ENCODE measurements at regions not wholly inside any gene's neighbourhood (a gene's known extent, or its start where the extent isn't known, plus 50 kb on each side); places are given as distances from the start of the nearest gene placed in this dataset.

DNA sequence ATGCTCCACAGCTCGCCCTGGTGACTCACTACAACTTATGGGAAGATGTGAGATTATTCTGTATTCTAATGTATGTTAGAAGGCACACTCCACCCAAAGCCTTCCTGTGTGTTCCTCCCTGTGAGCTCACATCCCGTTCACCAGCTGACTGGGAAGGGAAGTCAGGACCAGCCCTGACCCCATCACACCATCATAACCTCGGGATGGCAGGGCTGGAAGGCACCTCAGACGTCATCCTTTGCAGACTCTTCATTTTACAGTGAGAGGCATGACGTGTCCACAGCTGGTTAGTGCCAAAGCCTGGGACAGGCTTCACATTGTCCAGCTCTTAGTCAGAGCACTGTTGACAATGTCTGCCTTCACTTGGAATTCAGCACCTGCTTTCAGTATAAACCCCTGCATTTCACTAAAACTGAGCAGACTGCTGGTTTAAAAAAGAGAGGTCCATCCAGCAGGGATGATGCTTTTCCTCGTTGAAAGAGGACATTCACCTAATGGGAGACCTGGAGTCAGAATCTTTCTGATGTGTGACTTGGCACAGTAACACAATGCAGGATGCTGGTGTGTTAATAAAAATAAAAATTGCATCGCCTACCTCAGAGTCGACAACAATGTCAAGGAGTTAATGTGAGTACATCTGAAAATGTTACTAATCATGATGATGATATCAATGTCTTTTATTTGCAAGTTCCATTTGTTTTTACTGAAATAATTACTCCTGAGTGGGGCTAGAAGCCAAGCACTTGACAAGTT is 418.0 kb upstream of the TNP1 start (continued):
- TF ChIP-seq, protein P1, sequence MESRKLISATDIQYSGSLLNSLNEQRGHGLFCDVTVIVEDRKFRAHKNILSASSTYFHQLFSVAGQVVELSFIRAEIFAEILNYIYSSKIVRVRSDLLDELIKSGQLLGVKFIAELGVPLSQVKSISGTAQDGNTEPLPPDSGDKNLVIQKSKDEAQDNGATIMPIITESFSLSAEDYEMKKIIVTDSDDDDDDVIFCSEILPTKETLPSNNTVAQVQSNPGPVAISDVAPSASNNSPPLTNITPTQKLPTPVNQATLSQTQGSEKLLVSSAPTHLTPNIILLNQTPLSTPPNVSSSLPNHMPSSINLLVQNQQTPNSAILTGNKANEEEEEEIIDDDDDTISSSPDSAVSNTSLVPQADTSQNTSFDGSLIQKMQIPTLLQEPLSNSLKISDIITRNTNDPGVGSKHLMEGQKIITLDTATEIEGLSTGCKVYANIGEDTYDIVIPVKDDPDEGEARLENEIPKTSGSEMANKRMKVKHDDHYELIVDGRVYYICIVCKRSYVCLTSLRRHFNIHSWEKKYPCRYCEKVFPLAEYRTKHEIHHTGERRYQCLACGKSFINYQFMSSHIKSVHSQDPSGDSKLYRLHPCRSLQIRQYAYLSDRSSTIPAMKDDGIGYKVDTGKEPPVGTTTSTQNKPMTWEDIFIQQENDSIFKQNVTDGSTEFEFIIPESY (IDR thresholded peaks at IDR 0.05): no peak
- TF ChIP-seq EGR1 (IDR thresholded peaks at IDR 0.05; ENCODE audit: borderline replicate concordance in 1 of 2, low read depth in 2 of 2, low read length in 2 of 2) (no peak), WRNIP1 (IDR thresholded peaks at IDR 0.05; ENCODE audit: borderline replicate concordance, low read depth, low read length) (no peak), CBX3 (IDR thresholded peaks at IDR 0.05; ENCODE audit: borderline replicate concordance, low read depth) (no peak)

GRCh38 chr2:217276433-217276832 is 416.6 kb upstream of the TNP1 start:
- no peaks in the 10 kb centered on the region; a peak in 1 of 4 replicates for H3K27me3 ChIP-seq (replicated peaks in 1 of 2; ENCODE audit: control insufficient read depth in 2 of 2, insufficient read depth in 2 of 2, low read length in 1 of 2)
- no TSS peak for BruUV-seq (replicated peaks)
- no peak for DNase-seq (ENCODE audit: low read depth, low spot score)
- WGBS (ENCODE audit: insufficient coverage, insufficient replicate concordance, low lambda C conversion rate, missing lambda C conversion rate): 42% methylated on average over 4 of the region's 4 CpGs
- intact Hi-C loops (cut with micrococcal nuclease; ENCODE audit: unreplicated experiment) (no loop called here), in situ Hi-C loops (cut with MboI) (no loop called here)
- RAD21 ChIA-PET (ENCODE audit: unreplicated experiment): no interaction called here
- no peak overlapping the region for H2AFZ ChIP-seq (ENCODE audit: control insufficient read depth, low read depth, low read length)
- no peaks in the 10 kb centered on the region; the same call in 2 of the 3 replicates for H3K9me3 ChIP-seq (replicated peaks; ENCODE audit: control insufficient read depth, insufficient read depth, low read length)
- no peaks in the 10 kb centered on the region for H4K20me1 ChIP-seq (ENCODE audit: control insufficient read depth, insufficient read depth)
- POLR2A ChIA-PET: no interaction called here
- FAIRE-seq: no peak
- no peaks in the 10 kb centered on the region for H3K36me3 ChIP-seq (ENCODE audit: control insufficient read depth in 2 of 2, insufficient read depth in 2 of 2, low read length in 1 of 2)
- CTCF ChIA-PET: no interaction called here
- H3K4me1 ChIP-seq (ENCODE audit: control insufficient read depth, insufficient read depth, low read length): no peaks in the 10 kb centered on the region
- H3K9ac ChIP-seq (ENCODE audit: control insufficient read depth, insufficient read depth, low read length): no peak overlapping the region
- H3K79me2 ChIP-seq (ENCODE audit: control insufficient read depth, insufficient read depth, low read length): no peaks in the 10 kb centered on the region
- H3K4me3 ChIP-seq: no peak overlapping the region
- ATAC-seq: no peak
- SMC1A ChIA-PET (ENCODE audit: uncharacterized antibody, unreplicated experiment): interaction anchor here (1.0 kb wide), 1 partner anchor 9 kb away, joined by 3 read pairs; no protein-coding TSS in a partner anchor
- H3K4me2 ChIP-seq (ENCODE audit: control insufficient read depth, insufficient read depth): no peak overlapping the region
- H3K27ac ChIP-seq (ENCODE audit: control insufficient read depth, insufficient read depth): no peak overlapping the region
- TF ChIP-seq ATF3 (IDR thresholded peaks at IDR 0.05; ENCODE audit: borderline replicate concordance, extremely low read depth, low read depth, low read length) (no peak), RELB (IDR thresholded peaks at IDR 0.05; ENCODE audit: low read depth) (no peak), ZNF384 (IDR thresholded peaks at IDR 0.05; ENCODE audit: borderline replicate concordance, low read depth, low read length) (no peak), JUNB (IDR thresholded peaks at IDR 0.05) (no peak), HSF1 (IDR thresholded peaks at IDR 0.05; ENCODE audit: low read depth, low read length) (no peak), NR2C1 (IDR thresholded peaks at IDR 0.05) (no peak), SREBF2 (IDR thresholded peaks at IDR 0.05; ENCODE audit: low read length) (no peak), MXI1 (IDR thresholded peaks at IDR 0.05; ENCODE audit: low read depth, low read length) (no peak), KAT2A (conservative IDR thresholded peaks at IDR 0.05; ENCODE audit: control insufficient read depth, low read depth, low read length) (no peak)

Measured in GM12878 (cell line).